A549 (cell line): ENCODE measurements at regions not wholly inside any gene's neighbourhood (a gene's known extent, or its start where the extent isn't known, plus 50 kb on each side); places are given as distances from the start of the nearest gene placed in this dataset.

Experiments used
- ATAC-seq, 2 experiments: fragments of 200-7000 bp in 1 of 2; fragments of >200 bp in 1 of 2; cut with Nextera tagmentation in 1 of 2; cut with Tn5 transposase in 1 of 2; 3 replicates each; pipeline versions ENCODE4 v1.8.0 to v1.9.1; 2018 to 2020; ENCODE audit warnings: mild to moderate bottlenecking in 1 of 2, moderate library complexity in 1 of 2
- CTCF ChIA-PET: fragments of 300-600 bp; sonication (Branson Sonifier 250); formaldehyde crosslinking; extraction: SDS; loops from one replicate; lab custom pipeline; 2021; ENCODE audit warnings: antibody characterized with exemption, inconsistent platforms; lab: Yijun Ruan, JAX
- POLR2A ChIA-PET: fragments of 350-600 bp; formaldehyde crosslinking; extraction: SDS; loops from one replicate; lab custom pipeline; 2021; ENCODE audit warnings: antibody characterized with exemption, inconsistent platforms; lab: Yijun Ruan, JAX
- DNase-seq, 2 experiments: peaks; one replicate each; pipeline versions ENCODE4 v3.0.0 to v3.0.0-alpha.2; 2011 to 2016; ENCODE audit warnings: low read depth in 1 of 2, low spot score in 1 of 2
- FAIRE-seq: peaks from 2 replicates; lab custom pipeline; 2011; peaks lifted over from hg19 to GRCh38; lab: Jason Lieb, UNC
- H3K27ac ChIP-seq, 2 experiments: fragments of >200 bp; sonication (Bioruptor Twin); formaldehyde crosslinking; 3 replicates each; pipeline ENCODE4 v1.5.1; 2016 to 2017
- H3K4me1 ChIP-seq: fragments of >200 bp; sonication (Bioruptor Twin); formaldehyde crosslinking; 3 replicates; pipeline ENCODE4 v1.6.1; 2016
- H3K4me2 ChIP-seq: fragments of >200 bp; sonication (Bioruptor Twin); formaldehyde crosslinking; 3 replicates; pipeline ENCODE4 v1.6.1; 2016
- H3K4me3 ChIP-seq: fragments of >200 bp; sonication (Bioruptor Twin); formaldehyde crosslinking; 3 replicates; pipeline ENCODE4 v1.5.1; 2016
- H3K9me3 ChIP-seq: fragments of >200 bp; sonication (Bioruptor Twin); formaldehyde crosslinking; 3 replicates; pipeline ENCODE4 v1.6.1; 2016
- CBX2 ChIP-seq: fragments of 200-600 bp; sonication (generic); IDR thresholded peaks from 2 replicates; pipeline ENCODE4 v1.6.1; 2016; ENCODE audit warnings: low read depth, mild to moderate bottlenecking, borderline replicate concordance
- CBX8 ChIP-seq: fragments of 200-600 bp; sonication (generic); IDR thresholded peaks from 2 replicates; pipeline ENCODE4 v1.6.1; 2016
- CEBPB ChIP-seq, 2 experiments: fragments of >200 bp in 1 of 2; sonication (Bioruptor Twin) in 1 of 2; formaldehyde crosslinking in 1 of 2; IDR thresholded peaks; 2 replicates each; pipeline ENCODE4 v1.6.1; 2012 to 2016
- CHD2 ChIP-seq: fragments of 150-350 bp; IDR thresholded peaks from 2 replicates; pipeline ENCODE4 v1.6.1; 2014; ENCODE audit warnings: low read length; ENCODE audit not compliant: partially characterized antibody
- EHMT2 ChIP-seq: fragments of 200-600 bp; sonication (generic); IDR thresholded peaks from 2 replicates; pipeline ENCODE4 v1.6.1; 2016; ENCODE audit warnings: antibody characterized with exemption, low read depth, mild to moderate bottlenecking, moderate library complexity
- ESRRA ChIP-seq: fragments of 150-350 bp; IDR thresholded peaks from 2 replicates; pipeline ENCODE4 v1.6.1; 2014; ENCODE audit warnings: mild to moderate bottlenecking, low read length, borderline replicate concordance
- FOSB ChIP-seq: fragments of 250-450 bp; sonication (Bioruptor Pico); IDR thresholded peaks from 2 replicates; pipeline ENCODE4 v1.5.0; 2020; ENCODE audit warnings: mild to moderate bottlenecking, moderate library complexity
- GATA3 ChIP-seq: IDR thresholded peaks from 2 replicates; pipeline ENCODE4 v1.6.1; 2012; ENCODE audit warnings: borderline replicate concordance
- HDAC2 ChIP-seq: fragments of 200-600 bp; sonication (generic); IDR thresholded peaks from 2 replicates; pipeline ENCODE4 v1.6.1; 2016
- HEYL ChIP-seq: fragments of 250-450 bp; sonication (Bioruptor Pico); IDR thresholded peaks from 2 replicates; pipeline ENCODE4 v1.8.0; 2021; ENCODE audit warnings: mild to moderate bottlenecking, moderate library complexity
- JUN ChIP-seq, 2 experiments: fragments of >200 bp; sonication (Bioruptor Twin); formaldehyde crosslinking; IDR thresholded peaks; 2 replicates in 1 of 2; 3 replicates in 1 of 2; pipeline ENCODE4 v1.6.1; 2016 to 2017
- JUNB ChIP-seq: fragments of >200 bp; sonication (Bioruptor Twin); formaldehyde crosslinking; IDR thresholded peaks from 2 replicates; pipeline ENCODE4 v1.6.1; 2016
- MAZ ChIP-seq: fragments of 150-350 bp; IDR thresholded peaks from 2 replicates; pipeline ENCODE4 v1.6.1; 2014; ENCODE audit warnings: antibody characterized with exemption, low read depth, low read length, borderline replicate concordance
- PHF8 ChIP-seq: fragments of 200-600 bp; sonication (generic); IDR thresholded peaks from 2 replicates; pipeline ENCODE4 v1.6.1; 2016; ENCODE audit warnings: low read depth, mild to moderate bottlenecking, antibody characterized with exemption, moderate library complexity, borderline replicate concordance
- POLR2AphosphoS2 ChIP-seq: conservative IDR thresholded peaks from 2 replicates; pipeline ENCODE4 v1.6.1; 2012; ENCODE audit warnings: low read length, improper control_type of control experiment, inconsistent platforms
- SMC3 ChIP-seq: fragments of >200 bp; sonication (Bioruptor Twin); formaldehyde crosslinking; IDR thresholded peaks from 3 replicates; pipeline ENCODE4 v1.6.1; 2018; ENCODE audit warnings: inconsistent platforms
- SREBF2 ChIP-seq: fragments of 450-650 bp; IDR thresholded peaks from 2 replicates; pipeline ENCODE4 v1.6.1; 2014; ENCODE audit warnings: mild to moderate bottlenecking, moderate library complexity
- TP53 ChIP-seq: fragments of 250-450 bp; sonication (Bioruptor Pico); IDR thresholded peaks from 2 replicates; pipeline ENCODE4 v1.5.0; 2021; ENCODE audit warnings: mild to moderate bottlenecking, moderate library complexity
- ZFP36 ChIP-seq: fragments of 450-650 bp; IDR thresholded peaks from 2 replicates; pipeline ENCODE4 v1.6.1; 2014; ENCODE audit warnings: borderline replicate concordance; ENCODE audit not compliant: partially characterized antibody
- ZNF302 ChIP-seq: fragments of 250-450 bp; sonication (Bioruptor Pico); IDR thresholded peaks from 2 replicates; pipeline ENCODE4 v1.9.0; 2021; ENCODE audit warnings: inconsistent platforms, mild to moderate bottlenecking, moderate library complexity
- WGBS: methylation state at CpG from one replicate; pipeline ENCODE4 v1.1.6; 2017; ENCODE audit errors: missing lambda C conversion rate; 5-methylcytosine and 5-hydroxymethylcytosine counted together
- TF ChIP-seq, protein P1 (sequence below): fragments of >200 bp; sonication (Bioruptor Twin); formaldehyde crosslinking; IDR thresholded peaks from 3 replicates; pipeline ENCODE4 v1.6.1; 2016
- TF ChIP-seq, protein P2 (sequence below): fragments of 150-350 bp; IDR thresholded peaks from 2 replicates; pipeline ENCODE4 v1.6.1; 2014; ENCODE audit warnings: low read depth, mild to moderate bottlenecking, low read length
- TF ChIP-seq, protein P3 (sequence below): IDR thresholded peaks from 2 replicates; pipeline ENCODE4 v1.6.1; 2012
- TF ChIP-seq, protein P4 (sequence below): fragments of 200-600 bp; sonication (generic); IDR thresholded peaks from 2 replicates; pipeline ENCODE4 v1.6.1; 2016; ENCODE audit warnings: antibody characterized with exemption, mild to moderate bottlenecking, moderate library complexity

DNA sequence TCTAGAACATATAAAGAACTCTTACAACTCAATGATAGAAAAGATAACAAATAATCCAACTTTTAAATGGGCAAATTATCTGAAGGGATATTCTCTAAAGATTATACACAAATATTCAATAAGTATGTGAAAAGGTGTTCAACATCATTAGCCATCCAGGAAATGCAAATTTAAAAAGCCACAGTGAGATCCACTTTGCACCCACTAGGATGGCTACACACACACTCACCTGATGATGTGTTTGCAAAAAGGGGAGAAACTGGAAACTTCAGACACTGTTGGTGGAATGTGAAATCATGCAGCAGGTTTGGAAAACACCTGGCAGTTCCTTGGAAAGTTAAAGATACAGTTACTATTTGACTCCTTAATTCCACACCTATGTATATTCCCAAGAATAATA is 87.2 kb upstream of the GYPC start:
- H3K9me3 ChIP-seq, result no peaks in the 10 kb centered on the region
- H3K4me1 ChIP-seq, result no peaks in the 10 kb centered on the region
- ChIA-PET CTCF (no interaction called here), POLR2A (no interaction called here)
- FAIRE-seq (no peak), DNase-seq (no peak), ATAC-seq (no peak)
- TF ChIP-seq HDAC2, result no peak
- TF ChIP-seq ESRRA, result no peak
- TF ChIP-seq CBX8, result no peak
- TF ChIP-seq HEYL (CRISPR knock-in tag), result no peak
- TF ChIP-seq TP53 (CRISPR knock-in tag), result no peak
- TF ChIP-seq FOSB (CRISPR knock-in tag), result no peak
- TF ChIP-seq, protein P1, sequence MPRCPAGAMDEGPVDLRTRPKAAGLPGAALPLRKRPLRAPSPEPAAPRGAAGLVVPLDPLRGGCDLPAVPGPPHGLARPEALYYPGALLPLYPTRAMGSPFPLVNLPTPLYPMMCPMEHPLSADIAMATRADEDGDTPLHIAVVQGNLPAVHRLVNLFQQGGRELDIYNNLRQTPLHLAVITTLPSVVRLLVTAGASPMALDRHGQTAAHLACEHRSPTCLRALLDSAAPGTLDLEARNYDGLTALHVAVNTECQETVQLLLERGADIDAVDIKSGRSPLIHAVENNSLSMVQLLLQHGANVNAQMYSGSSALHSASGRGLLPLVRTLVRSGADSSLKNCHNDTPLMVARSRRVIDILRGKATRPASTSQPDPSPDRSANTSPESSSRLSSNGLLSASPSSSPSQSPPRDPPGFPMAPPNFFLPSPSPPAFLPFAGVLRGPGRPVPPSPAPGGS, result no peak
- TF ChIP-seq CEBPB (IDR thresholded peaks at IDR 0.05), result no peak
- TF ChIP-seq ZNF302 (CRISPR knock-in tag), result no peak
- no peak for TF ChIP-seq JUNB
- TF ChIP-seq SREBF2, result no peak
- TF ChIP-seq, protein P2, sequence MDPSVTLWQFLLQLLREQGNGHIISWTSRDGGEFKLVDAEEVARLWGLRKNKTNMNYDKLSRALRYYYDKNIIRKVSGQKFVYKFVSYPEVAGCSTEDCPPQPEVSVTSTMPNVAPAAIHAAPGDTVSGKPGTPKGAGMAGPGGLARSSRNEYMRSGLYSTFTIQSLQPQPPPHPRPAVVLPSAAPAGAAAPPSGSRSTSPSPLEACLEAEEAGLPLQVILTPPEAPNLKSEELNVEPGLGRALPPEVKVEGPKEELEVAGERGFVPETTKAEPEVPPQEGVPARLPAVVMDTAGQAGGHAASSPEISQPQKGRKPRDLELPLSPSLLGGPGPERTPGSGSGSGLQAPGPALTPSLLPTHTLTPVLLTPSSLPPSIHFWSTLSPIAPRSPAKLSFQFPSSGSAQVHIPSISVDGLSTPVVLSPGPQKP, result no peak
- TF ChIP-seq SMC3, result no peak
- no peak for TF ChIP-seq GATA3
- TF ChIP-seq MAZ, result no peak
- no peak for TF ChIP-seq JUN (IDR thresholded peaks at IDR 0.05)
- TF ChIP-seq ZFP36, result no peak
- TF ChIP-seq PHF8, result no peak
- no peak for TF ChIP-seq EHMT2
- TF ChIP-seq, protein P3, sequence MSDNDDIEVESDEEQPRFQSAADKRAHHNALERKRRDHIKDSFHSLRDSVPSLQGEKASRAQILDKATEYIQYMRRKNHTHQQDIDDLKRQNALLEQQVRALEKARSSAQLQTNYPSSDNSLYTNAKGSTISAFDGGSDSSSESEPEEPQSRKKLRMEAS, result no peak
- no peak overlapping the region for H3K27ac ChIP-seq
- H3K4me3 ChIP-seq, result no peak overlapping the region
- H3K4me2 ChIP-seq, result no peak overlapping the region

DNA sequence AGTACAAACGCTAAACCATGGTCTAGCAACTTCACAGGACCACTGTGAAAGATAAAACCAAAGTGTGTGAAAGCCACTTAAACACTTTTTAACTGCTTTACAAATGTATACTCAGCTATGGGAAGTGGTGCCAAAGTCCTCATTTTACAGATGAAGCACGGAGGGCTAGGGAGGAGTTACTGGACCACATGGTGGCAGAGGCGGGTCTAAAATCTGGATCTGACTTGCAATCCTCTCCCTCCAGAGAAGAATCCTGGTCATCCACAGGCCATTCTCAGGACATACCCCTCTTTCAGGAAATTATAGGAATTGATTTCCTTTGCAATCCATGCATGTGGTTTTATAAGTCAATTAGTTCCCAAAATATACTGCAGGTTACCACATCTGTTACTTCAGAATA is 84.6 kb upstream of the GYPC start:
- TF ChIP-seq HEYL (CRISPR knock-in tag), result no peak
- TF ChIP-seq JUNB, result no peak
- TF ChIP-seq, protein P4, sequence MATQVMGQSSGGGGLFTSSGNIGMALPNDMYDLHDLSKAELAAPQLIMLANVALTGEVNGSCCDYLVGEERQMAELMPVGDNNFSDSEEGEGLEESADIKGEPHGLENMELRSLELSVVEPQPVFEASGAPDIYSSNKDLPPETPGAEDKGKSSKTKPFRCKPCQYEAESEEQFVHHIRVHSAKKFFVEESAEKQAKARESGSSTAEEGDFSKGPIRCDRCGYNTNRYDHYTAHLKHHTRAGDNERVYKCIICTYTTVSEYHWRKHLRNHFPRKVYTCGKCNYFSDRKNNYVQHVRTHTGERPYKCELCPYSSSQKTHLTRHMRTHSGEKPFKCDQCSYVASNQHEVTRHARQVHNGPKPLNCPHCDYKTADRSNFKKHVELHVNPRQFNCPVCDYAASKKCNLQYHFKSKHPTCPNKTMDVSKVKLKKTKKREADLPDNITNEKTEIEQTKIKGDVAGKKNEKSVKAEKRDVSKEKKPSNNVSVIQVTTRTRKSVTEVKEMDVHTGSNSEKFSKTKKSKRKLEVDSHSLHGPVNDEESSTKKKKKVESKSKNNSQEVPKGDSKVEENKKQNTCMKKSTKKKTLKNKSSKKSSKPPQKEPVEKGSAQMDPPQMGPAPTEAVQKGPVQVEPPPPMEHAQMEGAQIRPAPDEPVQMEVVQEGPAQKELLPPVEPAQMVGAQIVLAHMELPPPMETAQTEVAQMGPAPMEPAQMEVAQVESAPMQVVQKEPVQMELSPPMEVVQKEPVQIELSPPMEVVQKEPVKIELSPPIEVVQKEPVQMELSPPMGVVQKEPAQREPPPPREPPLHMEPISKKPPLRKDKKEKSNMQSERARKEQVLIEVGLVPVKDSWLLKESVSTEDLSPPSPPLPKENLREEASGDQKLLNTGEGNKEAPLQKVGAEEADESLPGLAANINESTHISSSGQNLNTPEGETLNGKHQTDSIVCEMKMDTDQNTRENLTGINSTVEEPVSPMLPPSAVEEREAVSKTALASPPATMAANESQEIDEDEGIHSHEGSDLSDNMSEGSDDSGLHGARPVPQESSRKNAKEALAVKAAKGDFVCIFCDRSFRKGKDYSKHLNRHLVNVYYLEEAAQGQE, result no peak
- TF ChIP-seq CBX2, result no peak
- no peak for TF ChIP-seq PHF8
- no peak for TF ChIP-seq POLR2AphosphoS2
- TF ChIP-seq EHMT2, result no peak
- TF ChIP-seq CHD2, result no peak
- TF ChIP-seq, all 56 proteins: peak for 0
- no peak overlapping the region for H3K4me3 ChIP-seq
- H3K27ac ChIP-seq, result no peak overlapping the region
- FAIRE-seq (no peak), DNase-seq (no peak), ATAC-seq (no peak)
- ChIA-PET CTCF (no interaction called here), POLR2A (no interaction called here)
- 0% methylated on average over 3 of the region's 3 CpGs for WGBS
- no peaks in the 10 kb centered on the region for H3K4me1 ChIP-seq
- H3K9me3 ChIP-seq, result no peaks in the 10 kb centered on the region
- no peak overlapping the region for H3K4me2 ChIP-seq
